NCI-H1417 treated with DMSO at 0.1 percent for 48 hours (cell line): ENCODE measurements at regions not wholly inside any gene's neighbourhood (a gene's known extent, or its start where the extent isn't known, plus 50 kb on each side); places are given as distances from the start of the nearest gene placed in this dataset.
"Not testable (repeated sequence)": the region's sequence is repeated elsewhere in the genome, so short reads cannot be mapped to it uniquely, and the experiment has no call there.

Experiments
- DNase-seq: peaks from one replicate; lab custom pipeline; 2025; lab: John Stamatoyannopoulos, UW

DNA sequence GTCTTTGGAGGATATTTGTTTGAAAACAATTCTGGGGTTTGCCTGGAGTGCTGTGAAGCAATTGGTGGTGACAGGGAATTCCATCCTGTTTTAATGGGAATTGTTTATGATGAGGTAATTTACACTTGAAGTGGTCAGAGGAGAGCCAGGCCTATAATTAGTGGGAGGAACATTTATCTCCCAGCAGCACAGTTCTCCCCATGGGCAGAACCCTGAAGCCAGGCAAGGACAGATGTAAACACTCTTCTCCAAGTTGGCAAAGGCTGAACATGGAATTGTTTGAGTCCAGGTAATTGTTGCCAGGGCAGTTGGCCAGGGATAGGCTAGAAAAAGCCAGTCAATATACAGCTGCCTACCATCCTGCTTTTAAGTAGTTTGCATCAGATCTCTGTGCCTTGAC, 789.7 kb downstream of the FRK start:
- peak; percentile 74 for DNase-seq

DNA sequence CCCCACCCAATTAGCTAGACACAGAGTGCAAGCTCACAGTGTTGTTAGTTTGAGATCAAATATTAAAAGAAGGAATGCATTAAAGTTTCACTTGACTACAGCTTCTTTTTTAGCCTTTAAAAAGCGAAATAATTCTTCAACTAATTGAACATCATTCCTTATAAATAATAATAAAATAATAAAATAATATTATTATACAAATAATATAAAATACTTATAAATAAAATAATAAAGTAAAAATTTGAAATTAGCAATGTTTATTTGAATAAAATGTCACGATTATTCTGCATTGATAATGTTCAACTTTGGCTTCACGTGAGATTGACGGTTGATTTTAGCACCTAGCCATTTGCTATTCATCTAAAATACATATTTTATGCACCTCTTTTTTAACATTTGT, 819.3 kb downstream of the FRK start:
- DNase-seq: no peak

DNA sequence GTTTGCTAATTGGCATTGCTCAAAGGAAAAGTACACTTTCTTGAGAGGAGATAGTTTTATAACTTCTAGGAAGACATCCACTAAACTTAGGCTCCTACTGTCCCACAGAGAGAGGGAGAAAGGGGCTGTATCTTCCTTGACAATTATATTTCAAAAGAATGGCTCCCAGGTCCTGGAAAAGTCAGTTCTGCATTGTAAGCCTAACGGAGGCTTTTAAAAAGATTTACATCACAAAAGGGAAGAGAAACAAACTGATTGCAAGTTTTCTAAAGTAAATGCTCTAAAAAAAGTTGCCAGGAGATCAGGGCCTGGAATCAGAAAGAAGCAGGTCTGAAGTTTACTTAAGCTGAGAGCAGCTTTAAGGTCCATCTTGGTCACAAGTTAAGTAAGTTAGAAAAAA, 839.5 kb downstream of the FRK start:
- DNase-seq: no peak

DNA sequence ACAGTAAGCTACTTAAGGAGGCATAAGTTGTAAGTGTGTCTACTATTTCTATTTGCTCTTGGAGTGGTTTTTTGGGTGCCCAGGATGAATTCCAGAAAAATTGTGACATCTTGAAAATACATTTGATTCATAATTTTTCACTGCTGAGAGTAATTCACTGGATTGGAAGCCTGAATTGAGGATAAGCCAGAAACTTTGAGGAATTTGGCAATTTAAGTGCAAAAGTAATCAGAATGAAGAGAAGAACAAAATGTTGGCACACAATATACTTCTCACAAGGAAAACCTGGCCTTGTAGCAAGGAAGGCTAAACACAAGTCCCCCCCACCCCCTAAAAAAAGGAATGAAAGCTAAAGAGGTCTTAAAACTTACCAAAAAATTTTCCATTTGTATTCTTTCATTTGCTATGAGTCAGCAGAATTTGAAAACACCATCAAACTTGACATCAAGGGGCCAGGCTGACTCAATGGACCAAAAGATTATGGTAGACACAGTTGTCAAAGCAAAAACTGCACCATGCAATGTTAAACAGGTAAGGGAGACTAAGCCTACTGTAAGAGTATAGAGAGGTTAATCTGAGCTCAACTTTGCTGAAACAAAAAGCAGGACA, 840.0 kb downstream of the FRK start:
- no peak for DNase-seq

DNA sequence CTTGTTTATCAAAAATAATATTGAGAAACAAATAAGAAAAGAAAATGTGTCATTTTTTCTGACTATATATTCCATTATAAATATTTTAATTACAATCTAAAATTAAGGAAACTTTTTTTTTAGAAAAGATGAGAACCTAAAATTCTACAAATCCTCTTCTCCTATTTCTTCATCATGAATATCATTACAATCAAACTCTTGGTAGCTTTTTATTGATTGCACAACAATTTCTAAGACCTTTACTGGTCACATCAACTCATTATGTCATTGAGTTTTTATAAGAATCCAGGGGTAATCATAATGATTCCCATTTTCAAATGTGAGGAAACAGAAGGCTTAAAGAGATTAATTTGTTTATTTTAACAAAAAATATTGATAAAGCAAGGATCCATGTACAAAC, 841.0 kb downstream of the FRK start:
- no peak for DNase-seq

DNA sequence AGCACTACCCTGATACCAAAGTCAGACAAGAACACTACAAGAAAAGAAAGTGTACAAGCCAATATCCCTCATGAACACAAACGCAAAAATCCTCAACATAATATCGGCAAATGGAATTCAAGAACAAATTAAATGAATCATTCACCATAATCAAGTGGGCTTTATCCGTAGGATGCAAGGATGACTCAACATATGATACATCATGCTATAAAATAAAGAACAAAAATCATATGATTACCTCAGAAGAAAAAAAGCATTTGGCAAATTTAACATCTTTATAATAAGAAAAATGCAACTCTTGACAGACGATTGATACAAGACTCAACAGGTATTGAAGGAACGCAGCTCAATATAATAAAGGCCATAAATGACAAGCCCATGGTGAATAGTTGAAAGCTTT, 843.9 kb downstream of the FRK start:
- no peak for DNase-seq

DNA sequence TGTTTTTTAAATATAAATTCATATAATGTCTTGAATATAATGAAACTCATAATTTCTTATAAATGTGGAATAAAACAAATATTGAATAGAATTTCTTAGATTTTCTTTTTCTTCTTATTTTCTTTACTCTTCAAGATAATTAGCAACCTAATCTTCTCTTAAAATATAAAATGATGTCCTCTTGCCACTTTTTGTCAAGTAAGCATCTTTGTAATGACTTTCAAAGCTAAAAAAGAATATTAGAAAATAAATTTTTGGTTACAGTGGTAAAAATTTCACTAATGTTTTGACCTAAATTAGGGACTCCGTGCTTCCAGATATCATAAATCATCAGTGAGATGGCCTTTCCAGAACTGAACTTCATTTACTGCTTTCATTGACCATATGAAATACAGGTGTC, 846.4 kb downstream of the FRK start:
- no peak for DNase-seq

DNA sequence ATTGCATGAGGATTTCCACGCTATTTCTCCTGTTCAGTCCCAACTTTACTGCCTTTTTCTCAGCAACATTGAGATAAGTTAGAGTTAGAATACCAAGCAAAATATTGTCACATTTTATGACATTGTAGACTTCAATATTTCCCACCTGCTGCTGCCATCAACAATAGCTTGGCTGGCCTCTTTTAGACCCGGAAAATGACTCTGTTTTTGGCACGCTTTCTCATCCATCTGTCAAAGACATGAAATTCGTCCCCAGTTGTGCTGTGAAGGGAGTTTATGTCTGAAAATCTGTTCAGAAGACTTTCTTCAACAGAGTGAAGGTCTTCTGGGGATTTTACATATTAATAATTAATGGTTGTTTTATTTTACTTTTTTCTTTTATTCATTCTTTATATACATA, 857.3 kb downstream of the FRK start:
- DNase-seq: no peak

DNA sequence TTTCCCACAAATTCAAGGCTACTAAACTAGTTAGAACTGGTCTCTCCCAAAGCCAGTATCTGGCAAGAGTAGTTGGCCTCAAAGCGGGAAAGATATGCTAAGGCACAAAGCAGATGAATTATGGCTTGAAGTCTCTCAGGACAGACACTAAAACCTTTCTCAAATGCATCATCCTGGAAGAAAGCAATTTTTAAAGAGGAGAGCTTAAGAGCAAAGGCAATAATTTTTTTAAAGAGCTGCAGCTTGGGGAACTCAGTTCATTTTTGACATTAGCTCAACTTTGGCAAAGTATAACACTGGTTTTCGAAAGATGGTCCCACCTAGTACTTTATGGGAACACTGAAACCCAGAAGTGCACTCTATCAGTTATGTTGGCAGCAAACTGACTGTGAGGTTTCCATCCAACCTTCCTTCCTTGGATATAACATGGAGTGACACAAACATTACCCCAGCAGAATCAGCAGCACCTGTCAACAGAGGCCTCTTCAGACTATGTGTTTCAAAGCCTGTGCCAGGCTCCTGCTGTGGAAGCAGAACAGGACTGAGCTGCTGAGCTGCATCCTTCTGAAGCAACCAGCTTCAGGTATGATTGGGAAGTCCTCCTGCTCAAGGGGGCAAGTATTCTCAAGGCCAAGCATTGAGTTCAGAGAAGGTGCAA, 852.3 kb upstream of the HS3ST5 start:
- DNase-seq: no peak

DNA sequence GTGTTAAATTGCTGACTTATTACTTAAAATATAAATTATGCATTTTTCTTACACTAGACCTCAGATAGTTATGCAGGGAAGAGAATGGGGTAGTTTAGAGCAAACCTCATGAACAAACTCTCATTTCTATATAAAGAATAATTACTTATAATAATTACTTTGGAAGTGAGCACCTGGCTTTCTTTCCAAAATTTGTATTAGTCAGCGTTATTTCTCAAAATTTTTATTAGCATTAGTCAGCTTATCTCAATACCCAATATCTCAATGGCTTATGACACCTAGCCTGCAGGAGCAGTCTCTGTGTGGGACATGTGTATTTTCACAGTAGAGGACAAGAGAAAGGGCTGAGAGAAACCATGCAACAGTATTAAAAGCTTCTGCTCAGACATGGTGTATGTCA, 849.2 kb upstream of the HS3ST5 start:
- DNase-seq: no peak

DNA sequence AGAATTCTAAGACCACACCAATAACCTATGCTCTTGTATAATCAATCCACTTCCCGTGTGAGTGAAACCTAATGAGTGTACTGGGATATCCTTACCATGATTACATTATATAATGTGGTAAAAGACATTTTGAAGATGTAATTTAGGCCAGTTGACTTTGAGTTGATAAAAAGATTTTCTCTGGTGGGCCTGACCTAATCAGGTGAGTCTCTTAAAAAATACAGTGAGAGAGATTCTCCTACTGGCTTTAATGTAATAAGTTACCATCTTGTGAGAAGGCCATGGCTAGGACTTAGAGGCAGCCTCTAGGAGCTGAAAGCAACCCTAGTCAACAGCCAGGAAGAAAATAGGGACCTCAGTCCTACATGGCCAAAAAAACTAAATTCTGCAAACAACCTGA, 847.7 kb upstream of the HS3ST5 start:
- DNase-seq: no peak

DNA sequence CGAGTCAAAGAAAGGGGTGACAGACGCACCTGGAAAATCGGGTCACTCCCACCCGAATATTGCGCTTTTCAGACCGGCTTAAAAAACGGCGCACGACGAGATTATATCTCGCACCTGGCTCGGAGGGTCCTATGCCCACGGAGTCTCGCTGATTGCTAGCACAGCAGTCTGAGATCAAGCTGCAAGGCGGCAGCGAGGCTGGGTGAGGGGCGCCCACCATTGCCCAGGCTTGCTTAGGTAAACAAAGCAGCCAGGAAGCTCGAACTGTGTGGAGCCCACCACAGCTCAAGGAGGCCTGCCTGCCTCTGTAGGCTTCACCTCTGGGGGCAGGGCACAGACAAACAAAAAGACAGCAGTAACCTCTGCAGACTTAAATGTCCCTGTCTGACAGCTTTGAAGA, 832.6 kb upstream of the HS3ST5 start:
- DNase-seq: not testable (repeated sequence)

DNA sequence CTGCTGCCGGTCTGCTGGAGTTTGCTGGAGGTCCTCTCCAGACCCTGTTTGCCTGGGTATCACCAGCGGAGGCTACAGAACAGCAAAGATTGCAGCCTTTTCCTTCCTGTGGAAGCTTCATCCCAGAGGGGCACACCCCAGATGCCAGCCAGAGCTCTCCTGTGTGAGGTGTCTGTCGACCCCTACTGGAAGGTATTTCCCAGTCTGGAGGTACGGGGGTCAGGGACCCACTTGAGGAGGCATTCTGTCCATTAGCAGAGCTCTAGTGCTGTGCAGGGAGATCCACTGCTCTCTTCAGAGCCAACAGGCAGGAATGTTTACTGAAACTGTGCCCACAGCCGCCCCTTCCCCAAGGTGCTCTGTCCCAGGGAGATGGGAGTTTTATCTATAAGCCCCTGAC, 823.1 kb upstream of the HS3ST5 start:
- not testable (repeated sequence) for DNase-seq

DNA sequence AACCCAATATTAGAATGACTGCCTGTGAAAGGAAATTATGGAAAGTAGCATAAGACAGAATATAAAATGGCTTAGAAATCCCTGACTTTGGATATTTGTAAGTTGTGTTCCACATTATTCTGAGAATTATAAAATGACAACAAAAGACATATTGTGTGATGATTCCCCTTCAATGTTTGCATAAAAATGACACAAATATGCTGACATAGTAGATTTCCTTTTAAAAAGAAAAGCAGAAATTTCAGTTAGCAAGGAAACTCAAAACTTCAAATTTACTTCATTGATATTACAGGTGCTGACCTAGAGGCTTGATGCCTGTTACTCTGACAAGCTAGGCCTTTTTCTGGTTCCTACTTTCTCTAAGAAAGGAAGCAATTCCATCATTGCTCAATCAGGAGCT, 816.9 kb upstream of the HS3ST5 start:
- no peak for DNase-seq

DNA sequence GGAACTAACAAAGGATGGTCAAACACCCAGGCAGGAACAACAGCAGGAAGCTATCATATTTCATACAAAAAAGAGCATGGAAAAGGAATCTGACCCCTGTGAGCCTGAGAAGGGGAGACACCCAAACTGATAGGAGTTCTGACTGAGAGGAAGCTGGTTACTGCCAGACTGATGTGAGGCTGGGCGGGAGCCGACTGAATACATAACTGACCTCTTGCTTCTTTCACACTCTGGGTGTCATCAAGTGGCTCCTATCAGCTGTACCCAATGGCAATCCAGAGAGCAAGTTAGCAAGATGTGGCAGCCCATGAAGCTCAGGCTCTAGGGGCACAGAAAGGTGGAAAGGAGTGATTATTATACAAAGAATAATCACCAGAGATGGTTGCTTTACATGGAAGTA, 795.1 kb upstream of the HS3ST5 start:
- DNase-seq: no peak

DNA sequence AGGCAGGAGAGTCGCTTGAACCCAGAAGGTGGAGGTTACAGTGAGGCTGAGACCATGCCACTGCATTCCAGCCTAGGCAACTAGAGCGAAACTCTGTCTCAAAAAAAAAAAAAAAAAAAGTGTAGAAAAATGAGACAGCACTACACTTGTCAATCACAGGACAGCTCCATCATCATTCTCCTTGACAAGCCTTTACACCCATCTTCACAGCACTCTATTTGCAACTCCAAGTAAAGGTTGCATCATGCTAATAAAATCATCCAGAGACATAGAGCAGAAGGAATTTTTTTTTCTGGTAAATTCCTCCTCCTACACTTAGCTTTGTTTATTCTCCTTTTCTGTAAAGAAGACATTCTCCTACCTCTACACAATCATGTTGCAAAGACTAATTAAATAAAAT, 791.0 kb upstream of the HS3ST5 start:
- no peak for DNase-seq

DNA sequence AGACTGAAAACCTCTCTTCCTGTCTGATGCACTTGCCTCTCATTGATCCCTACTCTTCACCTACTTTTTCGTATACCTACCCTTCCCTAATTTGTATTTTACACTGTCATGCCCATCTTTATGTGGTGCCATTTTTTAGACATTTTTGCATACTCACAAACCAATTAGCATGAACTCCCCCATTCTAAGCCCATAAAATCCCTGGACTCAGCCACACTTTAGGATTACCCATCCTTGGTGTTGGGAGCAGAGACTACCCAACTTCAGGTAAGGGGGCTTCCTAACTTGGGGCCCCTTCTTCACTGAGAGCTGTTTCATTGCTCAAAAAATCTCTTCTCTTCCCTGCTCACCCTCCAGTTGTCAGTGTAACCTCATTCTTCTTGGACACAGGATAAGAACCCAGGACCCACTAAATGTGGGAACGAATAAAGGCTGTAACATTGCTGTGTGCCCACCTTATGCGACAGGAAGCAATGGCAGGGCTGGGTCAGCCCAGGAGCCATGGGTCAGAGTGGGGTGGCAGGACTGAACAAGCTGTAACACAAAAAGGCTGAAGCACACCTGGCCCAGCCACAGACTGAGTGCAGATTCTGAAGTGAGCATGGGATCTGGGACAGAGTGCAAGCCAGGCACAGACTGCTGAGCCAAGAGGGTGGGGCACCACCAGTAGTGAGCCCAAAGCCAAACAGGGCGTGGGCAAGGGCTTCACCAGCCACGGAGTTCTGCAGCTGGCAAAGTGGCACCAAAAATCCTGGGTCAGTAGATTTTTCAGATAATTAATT, 789.1 kb upstream of the HS3ST5 start:
- no peak for DNase-seq

DNA sequence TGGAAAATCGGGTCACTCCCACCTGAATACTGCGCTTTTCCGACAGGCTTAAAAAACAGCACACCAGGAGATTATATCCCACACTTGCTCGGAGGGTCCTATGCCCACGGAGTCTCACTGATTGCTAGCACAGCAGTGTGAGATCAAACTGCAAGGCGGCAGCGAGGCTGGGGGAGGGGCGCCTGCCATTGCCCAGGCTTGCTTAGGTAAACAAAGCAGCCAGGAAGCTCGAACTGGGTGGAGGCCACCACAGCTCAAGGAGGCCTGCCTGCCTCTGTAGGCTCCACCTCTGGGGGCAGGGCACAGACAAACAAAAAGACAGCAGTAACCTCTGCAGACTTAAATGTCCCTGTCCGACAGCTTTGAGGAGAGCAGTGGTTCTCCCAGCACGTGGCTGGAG, 778.7 kb upstream of the HS3ST5 start:
- not testable (repeated sequence) for DNase-seq

DNA sequence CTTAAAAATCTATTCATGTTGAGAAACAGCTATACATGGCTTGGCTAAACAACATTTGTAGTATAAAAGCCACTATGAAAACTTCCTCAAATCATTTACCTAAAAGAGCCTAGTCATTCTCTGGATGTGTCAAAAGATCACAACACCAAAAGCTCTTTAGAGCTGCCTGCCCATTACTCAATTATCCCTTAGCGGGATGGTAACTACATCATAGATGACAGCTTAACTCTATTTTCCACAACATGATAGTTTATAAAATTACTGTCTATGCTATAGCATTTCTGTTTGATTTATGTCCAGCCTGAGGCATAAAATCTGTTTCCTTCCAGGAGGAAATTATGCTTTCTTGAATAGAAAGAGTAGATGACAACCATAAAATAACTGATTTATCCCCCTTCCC, 777.6 kb upstream of the HS3ST5 start:
- no peak for DNase-seq

DNA sequence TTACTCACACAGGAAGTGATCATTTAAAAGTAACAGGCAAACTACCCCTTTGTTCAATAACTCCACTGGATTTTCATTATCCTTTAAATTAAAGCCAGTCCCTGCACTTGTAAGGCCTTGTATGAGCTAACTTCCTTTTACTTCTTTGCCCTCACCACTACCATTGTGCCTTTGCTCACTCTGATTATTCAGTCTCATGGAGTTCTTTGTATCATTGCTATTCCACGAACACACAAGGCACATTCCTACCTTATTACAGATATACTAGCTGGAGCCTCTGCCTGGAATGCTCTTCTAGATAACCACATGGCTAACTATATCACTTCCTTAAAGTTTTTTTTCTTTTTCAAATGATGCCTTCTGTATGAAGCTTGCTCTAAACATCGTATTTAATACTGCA, 748.6 kb upstream of the HS3ST5 start:
- no peak for DNase-seq

DNA sequence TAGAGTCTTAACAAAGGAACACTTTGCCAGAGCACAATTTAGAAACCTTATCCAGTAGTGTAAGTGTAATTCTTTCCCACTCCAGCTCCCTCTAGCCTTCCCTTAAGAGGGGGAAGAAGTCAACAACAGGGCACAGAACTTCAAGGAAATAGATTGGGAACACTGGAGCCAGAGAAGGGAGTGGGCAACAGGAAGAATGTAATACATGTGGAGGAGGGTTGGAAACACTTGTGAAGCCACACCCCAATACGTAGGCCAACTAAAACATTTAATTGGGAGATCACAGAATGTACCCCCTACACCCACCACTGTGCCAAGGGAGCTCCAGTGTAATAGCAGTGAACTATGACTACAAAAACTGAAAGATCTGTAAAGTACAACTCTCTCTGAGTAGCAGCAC, 735.7 kb upstream of the HS3ST5 start:
- DNase-seq: no peak

DNA sequence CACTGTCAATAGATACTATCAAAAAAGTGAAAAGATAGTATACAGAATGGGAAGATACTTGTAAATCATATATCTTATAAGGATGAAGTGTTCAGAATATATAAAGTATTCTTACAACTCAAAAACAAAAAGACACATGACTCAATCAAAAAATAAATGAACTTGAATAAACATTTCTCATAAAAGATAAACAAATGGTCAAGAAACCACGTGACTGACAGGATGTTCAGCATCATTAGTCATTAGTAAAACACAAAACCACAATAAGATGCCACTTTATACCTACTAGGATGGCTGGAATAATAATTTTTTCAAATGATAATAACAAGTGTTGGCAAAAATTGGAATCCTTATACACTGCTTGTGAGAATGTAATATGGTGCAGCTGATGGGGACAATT, 729.1 kb upstream of the HS3ST5 start:
- DNase-seq: no peak

DNA sequence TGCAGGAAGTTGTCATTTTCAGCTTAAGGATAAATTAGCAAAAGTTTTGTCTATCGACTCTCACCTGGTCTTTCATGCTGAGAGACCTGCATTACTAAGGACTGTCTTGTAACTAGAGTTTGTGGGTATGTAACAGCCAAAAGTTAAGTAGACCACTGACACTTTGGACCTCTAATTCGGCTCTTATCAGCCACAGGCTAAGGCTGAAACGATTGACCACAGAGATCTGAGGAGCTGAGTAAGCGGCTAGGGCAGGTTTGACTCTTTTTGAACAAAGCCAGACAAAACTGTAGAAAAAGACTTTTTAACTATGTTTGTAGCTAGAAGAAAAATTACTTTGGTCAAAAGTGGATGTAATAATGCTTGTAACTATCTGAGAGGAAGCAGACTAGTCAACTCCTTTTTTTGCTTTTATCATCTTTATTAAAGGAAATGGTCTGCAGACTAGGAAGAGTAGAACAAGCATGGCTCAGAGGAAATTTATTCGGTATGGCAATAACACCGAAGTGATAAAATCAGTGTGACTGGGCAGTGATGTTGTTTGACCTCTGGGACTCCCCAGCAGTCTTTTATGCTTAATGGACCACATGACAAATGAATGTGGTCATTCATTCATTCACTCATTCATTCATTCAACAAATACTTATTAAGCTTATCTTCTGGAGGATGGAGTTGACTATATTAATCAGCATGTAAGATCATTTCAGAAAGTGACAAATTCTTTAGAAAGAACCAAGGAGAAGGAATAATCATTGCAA, 725.0 kb upstream of the HS3ST5 start:
- DNase-seq: no peak
